Fibroblast of the conjunctiva (primary cell): ENCODE measurements at regions not wholly inside any gene's neighbourhood (a gene's known extent, or its start where the extent isn't known, plus 50 kb on each side); places are given as distances from the start of the nearest gene placed in this dataset.
"Not testable (repeated sequence)": the region's sequence is repeated elsewhere in the genome, so short reads cannot be mapped to it uniquely, and the experiment has no call there.

ENCODE experiments used
- DNase-seq: peaks from one replicate; pipeline ENCODE4 v3.0.0-alpha.2; 2010; ENCODE audit warnings: low read depth

- DNase-seq = no peak
Measured at GRCh38 chr6:150683320-150683719, 83.6 kb downstream of the PLEKHG1 start.

- DNase-seq = no peak
Measured at GRCh38 chr6:150684161-150684560, 84.5 kb downstream of the PLEKHG1 start.

DNA sequence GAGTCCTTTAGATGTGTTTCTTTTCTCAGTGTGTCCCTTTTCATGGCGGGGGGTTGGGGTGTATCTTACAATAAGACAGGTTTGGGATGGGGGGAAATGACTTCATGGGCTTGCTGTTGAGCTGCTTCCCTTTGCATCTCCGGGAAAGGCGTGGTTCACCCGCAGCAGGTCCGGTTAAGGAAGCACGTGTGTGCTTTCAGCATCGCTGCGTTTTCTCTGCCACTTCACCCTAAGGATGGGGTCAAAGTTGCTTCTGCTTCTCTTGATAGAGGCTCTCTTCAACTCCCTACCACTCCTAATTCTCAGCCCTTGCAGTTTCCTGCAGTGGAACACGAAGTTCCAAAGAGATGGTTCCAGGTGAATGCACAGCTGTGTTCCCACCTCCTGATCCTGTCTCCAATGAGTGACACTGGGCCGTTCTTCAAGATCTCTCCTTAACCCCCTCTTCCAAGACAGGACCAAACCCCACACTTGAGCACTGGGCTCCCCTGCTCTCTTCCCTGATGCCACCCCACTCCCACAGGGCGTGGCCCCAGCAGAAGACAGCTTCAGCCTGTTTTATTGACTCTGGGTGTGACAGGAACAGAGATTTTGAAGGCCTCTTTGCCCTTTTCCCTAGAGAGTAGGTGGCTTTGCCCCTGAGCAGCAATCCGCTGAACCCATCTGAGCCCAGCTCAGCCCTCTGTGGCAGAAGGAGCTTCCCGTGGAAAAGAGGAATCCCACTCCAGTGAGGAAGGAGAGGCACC is 85.2 kb downstream of the PLEKHG1 start:
- DNase-seq = no peak

- no peak for DNase-seq
Measured at GRCh38 chr6:150685860-150686259, 86.2 kb downstream of the PLEKHG1 start.

DNA sequence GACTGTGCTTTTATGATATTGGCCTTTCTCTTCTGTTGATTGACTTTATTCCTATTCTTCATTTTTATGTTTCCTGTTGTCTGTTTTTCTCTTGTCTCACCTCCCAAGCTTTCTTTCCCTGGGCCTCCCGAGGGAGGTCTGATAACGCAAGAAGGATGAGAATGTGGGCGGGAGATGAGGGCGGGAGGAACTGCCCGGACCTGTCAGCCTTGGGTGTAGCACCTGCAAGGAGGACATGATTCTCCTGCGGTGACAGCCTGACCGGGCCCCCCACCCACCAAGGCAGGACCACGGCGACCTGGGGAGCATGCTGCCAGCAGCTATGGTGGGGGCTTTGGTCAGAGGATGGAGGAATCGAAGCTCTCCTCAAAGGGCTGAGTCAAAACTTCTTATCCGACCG is 86.9 kb downstream of the PLEKHG1 start:
- DNase-seq = no peak

GRCh38 chr6:150687508-150687907 is 87.8 kb downstream of the PLEKHG1 start:
- peak; percentile 22 for DNase-seq

DNA sequence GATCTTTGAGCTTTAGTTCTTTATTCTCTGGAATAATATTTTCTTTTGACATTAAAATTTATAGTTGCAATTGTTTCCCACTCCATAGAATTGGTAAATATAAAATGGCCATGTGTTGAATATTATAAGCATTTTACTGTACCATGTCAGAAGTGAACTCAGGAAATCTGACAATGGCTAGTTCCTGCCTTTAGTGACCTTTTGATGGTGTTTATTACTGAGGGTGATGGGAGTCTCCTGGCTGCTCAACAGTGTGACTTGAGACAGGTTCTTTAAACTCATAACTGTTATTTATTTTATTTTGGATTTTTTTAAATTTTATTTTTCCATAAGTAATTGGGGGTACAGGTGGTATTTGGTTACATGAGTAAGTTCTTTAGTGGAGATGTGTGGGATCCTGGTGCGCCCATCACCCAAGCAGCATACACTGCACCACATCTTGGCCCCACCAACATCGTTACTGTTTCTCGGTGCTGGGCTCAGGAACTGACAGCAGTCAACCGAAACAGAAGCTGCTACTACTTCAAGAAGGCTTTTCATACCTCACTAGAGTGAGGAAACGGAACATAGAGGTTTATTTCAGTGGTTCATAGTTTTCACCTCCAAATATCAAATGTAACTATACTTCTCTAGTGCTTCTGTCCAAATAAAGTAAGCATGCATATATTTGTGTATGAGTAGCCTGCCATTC is 90.4 kb downstream of the PLEKHG1 start:
- no peak for DNase-seq

GRCh38 chr6:150690681-150691080 is 91.0 kb downstream of the PLEKHG1 start:
- no peak for DNase-seq

GRCh38 chr6:150691463-150691862 is 91.8 kb downstream of the PLEKHG1 start:
- DNase-seq = no peak

DNA sequence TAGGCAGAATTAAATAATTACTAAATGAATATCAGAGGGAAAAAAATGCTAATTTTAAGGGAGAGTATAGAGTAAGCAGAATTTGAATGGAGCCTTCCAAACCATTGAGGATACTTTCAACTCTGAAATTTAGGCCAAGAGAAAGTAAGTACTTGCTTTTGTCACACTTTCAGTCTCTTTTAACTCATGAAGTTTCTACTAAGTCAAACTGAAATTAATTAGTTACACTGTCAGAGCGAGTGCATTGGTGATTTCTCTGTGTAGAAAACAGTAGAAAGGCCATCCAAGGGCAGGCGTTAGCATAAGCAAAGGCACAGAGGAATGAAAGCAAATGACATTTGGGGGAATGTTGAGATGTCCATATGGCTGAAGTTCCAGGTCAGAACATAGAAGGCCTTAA is 92.9 kb downstream of the PLEKHG1 start:
- DNase-seq = no peak

DNA sequence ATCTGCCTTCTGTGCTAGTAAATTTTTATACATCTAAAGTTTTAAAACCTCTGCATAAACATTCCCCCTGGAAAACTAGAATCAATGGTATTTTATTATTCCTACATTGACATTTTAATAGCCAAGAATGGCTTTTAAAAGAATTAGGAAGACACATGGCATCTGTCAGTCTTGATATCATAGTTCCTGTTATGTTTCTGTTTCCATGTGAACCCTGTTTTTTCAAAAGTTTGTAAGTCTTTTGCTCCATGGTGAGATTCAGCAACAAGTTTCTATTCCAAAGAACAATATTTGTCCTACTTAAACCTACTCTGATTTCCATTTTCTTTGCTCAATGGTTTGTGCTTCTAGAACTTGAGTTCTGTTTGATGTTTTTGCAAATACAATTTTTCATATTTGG is 95.2 kb downstream of the PLEKHG1 start:
- DNase-seq = no peak

DNA sequence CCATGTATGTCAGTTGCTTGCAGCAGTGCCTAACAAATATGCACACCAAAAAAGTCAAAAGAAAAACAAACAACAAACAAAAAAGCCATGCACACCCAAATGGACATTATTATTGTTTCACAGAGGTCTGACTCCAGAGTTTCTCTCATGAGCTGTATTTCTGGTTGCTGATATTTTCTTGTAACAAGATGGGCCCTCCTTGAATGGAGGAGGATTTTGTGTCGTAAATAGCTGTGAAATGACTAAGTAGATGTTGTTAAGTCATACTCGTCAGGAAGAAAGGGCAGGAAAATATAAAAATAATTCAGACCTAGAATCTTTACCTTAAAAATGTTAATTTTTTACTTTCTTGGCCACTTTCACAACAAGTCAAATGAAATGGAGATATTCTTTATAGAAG is 96.0 kb downstream of the PLEKHG1 start:
- DNase-seq = no peak

GRCh38 chr6:150696190-150696589 is 96.5 kb downstream of the PLEKHG1 start:
- DNase-seq = no peak

GRCh38 chr6:150696918-150697317 is 97.2 kb downstream of the PLEKHG1 start:
- DNase-seq = not testable (repeated sequence)

- no peak for DNase-seq
Measured at GRCh38 chr6:150697515-150697914, 97.8 kb downstream of the PLEKHG1 start.

DNA sequence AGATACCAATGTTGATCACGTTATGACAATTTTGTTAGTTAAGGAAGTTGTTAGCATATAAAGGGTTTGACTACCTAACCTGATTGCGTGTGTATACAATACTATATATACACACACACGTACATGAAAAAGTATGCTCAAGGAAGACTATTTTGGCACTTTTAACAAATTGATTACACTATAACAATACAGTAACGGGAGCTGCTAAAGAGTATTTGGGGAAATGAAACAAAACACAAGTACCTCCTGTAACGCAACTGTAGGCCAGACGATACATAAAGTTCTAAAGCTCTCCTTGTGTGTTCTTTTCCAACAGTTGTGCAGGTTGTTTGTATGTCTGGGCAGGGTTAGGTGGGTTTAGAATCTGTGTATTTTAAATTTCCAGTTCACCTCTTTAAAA is 98.7 kb downstream of the PLEKHG1 start:
- no peak for DNase-seq

DNA sequence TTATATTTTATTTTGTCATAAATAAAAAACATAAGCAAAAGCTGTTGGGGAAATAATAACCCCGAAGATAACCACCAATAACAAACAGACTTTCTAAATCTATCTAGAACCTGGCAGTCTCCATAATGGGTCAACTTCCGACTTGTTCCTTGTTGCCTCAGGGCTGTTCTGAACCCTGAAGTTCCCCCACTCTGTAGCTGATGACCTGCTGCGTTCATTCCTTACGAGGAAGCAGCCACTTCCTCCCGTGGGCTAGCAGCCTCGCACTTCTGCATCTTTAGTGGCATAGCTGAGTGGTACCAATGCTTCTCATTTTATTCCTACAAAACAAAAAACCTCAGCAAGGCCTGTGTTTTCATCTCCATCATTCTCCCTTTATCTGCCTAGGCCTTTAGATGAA is 103.0 kb downstream of the PLEKHG1 start:
- DNase-seq = no peak

DNA sequence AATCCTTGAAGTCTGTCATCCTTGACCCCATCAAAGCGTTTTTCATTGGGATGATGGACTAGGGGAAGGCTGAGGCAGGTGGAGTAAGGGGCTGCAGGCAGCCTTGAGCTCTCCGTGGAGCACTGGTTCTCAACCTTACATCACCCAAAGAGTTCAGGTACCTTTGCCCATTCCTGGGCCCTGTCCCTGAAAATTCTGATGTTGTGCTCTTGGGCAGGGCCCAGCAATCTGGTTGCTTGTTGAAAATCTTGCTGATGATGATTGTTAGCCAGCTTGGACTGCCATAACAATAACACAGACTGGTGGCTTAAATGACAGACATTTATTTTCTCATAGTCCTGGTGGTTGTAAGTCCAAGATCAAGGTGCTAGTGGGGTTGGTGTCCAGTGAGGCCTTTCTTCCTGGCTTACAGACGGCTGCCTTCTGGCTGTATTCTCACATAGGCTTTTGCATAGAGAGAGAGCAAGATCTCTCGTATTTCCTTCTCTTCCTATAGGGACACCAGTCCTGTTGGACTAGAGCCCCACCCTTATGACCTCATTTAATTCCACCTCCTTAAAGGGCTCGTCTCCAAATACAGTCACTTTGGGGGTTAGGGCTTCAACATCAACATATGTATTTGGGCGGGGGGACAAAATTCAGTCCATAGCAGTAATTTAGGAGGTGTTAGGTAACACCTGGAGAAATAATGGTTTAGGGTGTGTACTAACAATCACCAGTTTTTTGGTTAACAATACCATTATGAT is 104.9 kb downstream of the PLEKHG1 start:
- no peak for DNase-seq

DNA sequence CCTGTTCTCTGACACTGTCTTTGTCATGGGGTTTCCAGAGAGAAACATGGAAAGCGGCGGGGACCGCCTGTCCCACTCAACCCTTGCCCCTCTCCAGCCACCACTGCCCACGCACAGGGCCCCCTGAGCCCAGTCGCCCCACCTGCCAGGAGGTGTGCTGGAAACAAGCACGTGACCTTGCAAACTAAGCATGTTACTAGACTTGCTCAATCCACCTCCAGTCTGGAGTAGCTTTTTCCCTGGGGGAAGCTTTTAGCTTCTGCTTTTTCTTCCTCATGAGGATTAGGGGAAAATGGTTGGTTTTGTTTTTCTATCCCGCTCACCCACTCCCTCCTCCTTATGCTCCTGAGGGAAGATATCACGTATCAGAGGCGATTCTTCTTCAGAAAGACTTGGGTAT is 105.7 kb downstream of the PLEKHG1 start:
- DNase-seq = no peak

DNA sequence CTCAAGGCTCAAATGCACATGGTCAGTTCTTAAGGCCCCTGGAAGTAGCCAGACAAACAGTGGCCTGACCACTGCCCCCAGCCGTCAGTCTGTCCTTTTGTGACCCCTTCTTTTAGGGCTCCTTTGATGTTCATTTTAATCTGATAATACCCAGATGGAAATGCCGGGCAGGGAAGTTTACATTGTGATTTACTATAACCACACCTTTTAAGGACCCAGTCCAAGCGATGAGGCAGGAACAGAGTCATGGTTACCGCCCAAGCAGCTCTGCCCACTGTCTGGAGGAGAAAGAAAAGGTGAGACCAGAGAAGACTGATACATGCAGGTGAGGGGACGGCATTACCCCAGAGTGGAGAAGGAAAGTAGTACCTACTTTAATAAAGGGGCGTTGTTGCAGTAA is 110.6 kb downstream of the PLEKHG1 start:
- DNase-seq = no peak

GRCh38 chr6:150711061-150711460 is 111.4 kb downstream of the PLEKHG1 start:
- DNase-seq = no peak

DNA sequence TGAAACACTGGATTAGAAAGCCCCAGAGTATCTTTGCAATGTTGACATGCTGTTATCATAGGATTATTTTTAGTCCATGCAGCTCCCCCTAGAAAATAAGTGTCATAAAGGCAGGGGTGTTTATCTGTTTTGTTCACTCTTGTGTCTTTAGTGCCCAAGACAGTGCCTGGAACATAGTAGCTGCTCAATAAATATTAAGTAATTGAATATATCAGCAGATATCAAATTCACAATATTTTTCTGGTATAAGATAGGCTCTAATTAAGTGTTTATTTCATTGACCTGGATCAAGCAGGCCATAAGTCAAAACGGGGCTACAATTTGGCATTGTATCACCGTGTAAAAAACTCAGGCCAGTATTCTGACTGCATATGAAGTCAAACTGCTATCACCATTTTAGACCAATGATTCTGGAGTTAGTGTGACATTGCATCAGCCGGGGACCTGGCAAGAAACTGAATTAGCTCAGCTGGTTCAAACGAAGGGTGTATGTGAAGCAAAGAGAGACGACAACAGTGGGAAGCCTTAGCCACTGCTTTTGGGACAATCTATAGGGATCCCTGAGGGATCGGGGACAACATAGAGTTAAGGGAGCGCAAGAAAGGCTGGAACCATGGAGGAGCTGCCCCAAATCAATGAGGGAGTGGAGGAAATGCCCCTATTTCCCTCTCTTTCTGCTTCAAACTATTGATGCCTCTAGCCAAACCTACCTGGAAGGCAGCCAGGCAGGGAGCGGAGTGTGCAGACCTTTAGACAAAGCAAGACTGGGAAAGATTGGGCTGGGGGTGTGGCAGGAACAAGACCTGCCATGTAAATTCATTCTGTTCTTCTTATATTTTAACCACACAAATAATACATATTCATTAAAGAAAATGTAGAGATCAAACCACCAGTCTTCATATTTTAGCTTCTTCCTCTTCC is 112.2 kb downstream of the PLEKHG1 start:
- no peak for DNase-seq
